SU-DHL-6 (cell line): ENCODE measurements at regions not wholly inside any gene's neighbourhood (a gene's known extent, or its start where the extent isn't known, plus 50 kb on each side); places are given as distances from the start of the nearest gene placed in this dataset.

Experiments used
- H2AFZ ChIP-seq: fragments of 200-600 bp; sonication (generic); 2 replicates; pipeline ENCODE4 v1.6.1; 2014; ENCODE audit warnings: low read depth, mild to moderate bottlenecking, moderate library complexity, mixed read lengths, antibody characterized with exemption, low read length; ENCODE audit not compliant: severe bottlenecking
- H3F3A ChIP-seq: fragments of 200-600 bp; shearing (Covaris generic); 2 replicates; pipeline ENCODE4 v1.6.0; 2016; ENCODE audit warnings: antibody characterized with exemption, mild to moderate bottlenecking; ENCODE audit not compliant: insufficient read depth
- H3K27ac ChIP-seq: fragments of 200-600 bp; sonication (generic); 2 replicates; pipeline ENCODE4 v1.5.1; 2016; ENCODE audit warnings: low read depth, mild to moderate bottlenecking, low read length, moderate library complexity, mixed read lengths
- H3K27me3 ChIP-seq: fragments of 200-600 bp; sonication (generic), shearing (Covaris generic); 2 replicates; pipeline ENCODE4 v1.6.0; 2014; ENCODE audit warnings: mild to moderate bottlenecking, low read length
- H3K36me3 ChIP-seq: fragments of 200-600 bp; sonication (generic); 2 replicates; pipeline ENCODE4 v1.6.1; 2014; ENCODE audit warnings: mild to moderate bottlenecking, low read length, mixed read lengths
- H3K4me2 ChIP-seq: fragments of 300-600, 200-600 bp; shearing (Covaris generic), sonication (generic); 2 replicates; pipeline ENCODE4 v1.6.0; 2014; ENCODE audit warnings: low read length, low read depth, mild to moderate bottlenecking; ENCODE audit not compliant: poor library complexity, severe bottlenecking
- H3K4me3 ChIP-seq: fragments of 200-600 bp; sonication (generic); 2 replicates; pipeline ENCODE4 v1.5.1; 2014; ENCODE audit warnings: antibody characterized with exemption, low read length, mild to moderate bottlenecking, mixed read lengths; ENCODE audit not compliant: insufficient read depth, poor library complexity, severe bottlenecking
- H3K79me2 ChIP-seq: fragments of 200-600 bp; sonication (generic); 2 replicates; pipeline ENCODE4 v1.6.1; 2014; ENCODE audit warnings: mild to moderate bottlenecking, low read length, moderate library complexity; ENCODE audit not compliant: insufficient read depth
- H3K9ac ChIP-seq: fragments of 200-600 bp; sonication (generic); 2 replicates; pipeline ENCODE4 v1.7.0; 2014; ENCODE audit warnings: mild to moderate bottlenecking, low read length
- H3K9me2 ChIP-seq: fragments of 200-600 bp; sonication (generic); replicated peaks from 2 replicates; pipeline ENCODE4 v1.6.1; 2014; ENCODE audit warnings: low read length; ENCODE audit not compliant: insufficient read depth
- H3K9me3 ChIP-seq: fragments of 200-600 bp; sonication (generic); 2 replicates; pipeline ENCODE4 v1.6.1; 2014; ENCODE audit warnings: low read length, mixed read lengths; ENCODE audit not compliant: insufficient read depth
- H4K20me1 ChIP-seq: fragments of 200-600 bp; sonication (generic); 2 replicates; pipeline ENCODE4 v1.6.1; 2014; ENCODE audit warnings: low read depth, mild to moderate bottlenecking, antibody characterized with exemption, low read length, moderate library complexity, mixed read lengths
- CTCF ChIP-seq: fragments of 200-600 bp; sonication (generic); IDR thresholded peaks from one replicate; pipeline ENCODE4 v1.5.1; 2017; ENCODE audit warnings: antibody characterized with exemption, mild to moderate bottlenecking, low read length, moderate library complexity; ENCODE audit not compliant: insufficient read depth, poor library complexity, severe bottlenecking
- EZH2phosphoT487 ChIP-seq: fragments of 200-600 bp; sonication (generic), shearing (Covaris generic); conservative IDR thresholded peaks from 2 replicates; pipeline ENCODE4 v1.6.1; 2018; ENCODE audit warnings: mild to moderate bottlenecking, antibody characterized with exemption, low read length, moderate library complexity, mixed read lengths

GRCh38 chr5:53403291-53403690, 77.1 kb upstream of the FST start:
- Histone ChIP-seq H2AFZ (no peak overlapping the region), H3F3A (no peaks in the 10 kb centered on the region), H3K27ac (no peak overlapping the region), H3K9me3 (no peaks in the 10 kb centered on the region), H3K4me2 (no peak overlapping the region), H4K20me1 (no peaks in the 10 kb centered on the region), H3K9ac (no peak overlapping the region), H3K79me2 (no peaks in the 10 kb centered on the region), H3K9me2 (no peaks in the 10 kb centered on the region), H3K36me3 (no peaks in the 10 kb centered on the region), H3K27me3 (no peaks in the 10 kb centered on the region), H3K4me3 (no peak overlapping the region)
- TF ChIP-seq EZH2phosphoT487 = no peak
- no peak for TF ChIP-seq CTCF

GRCh38 chr5:53403758-53404157, 76.7 kb upstream of the FST start:
- Histone ChIP-seq H3K27me3 (no peaks in the 10 kb centered on the region), H3K36me3 (no peaks in the 10 kb centered on the region), H4K20me1 (no peaks in the 10 kb centered on the region), H3K79me2 (no peaks in the 10 kb centered on the region), H3K4me3 (no peak overlapping the region), H3K9me3 (no peaks in the 10 kb centered on the region), H3K9me2 (no peaks in the 10 kb centered on the region), H3K4me2 (no peak overlapping the region), H3F3A (no peaks in the 10 kb centered on the region), H3K9ac (no peak overlapping the region), H2AFZ (no peak overlapping the region), H3K27ac (no peak overlapping the region)
- TF ChIP-seq EZH2phosphoT487 (no peak), CTCF (no peak)

- H4K20me1 ChIP-seq = no peaks in the 10 kb centered on the region
- TF ChIP-seq EZH2phosphoT487 (no peak), CTCF (no peak)
- no peaks in the 10 kb centered on the region for H3F3A ChIP-seq
- H3K4me2 ChIP-seq = no peak overlapping the region
- H3K9me3 ChIP-seq = no peaks in the 10 kb centered on the region
- no peaks in the 10 kb centered on the region for H3K27me3 ChIP-seq
- no peak overlapping the region for H3K9ac ChIP-seq
- no peaks in the 10 kb centered on the region for H3K9me2 ChIP-seq
- no peak overlapping the region for H3K27ac ChIP-seq
- no peak overlapping the region for H2AFZ ChIP-seq
- no peak overlapping the region for H3K4me3 ChIP-seq
- H3K36me3 ChIP-seq = no peaks in the 10 kb centered on the region
- no peaks in the 10 kb centered on the region for H3K79me2 ChIP-seq
These were observed 75.0 kb upstream of the FST start for GRCh38 chr5:53405396-53405795.
